GM12875 (cell line): ENCODE measurements at regions not wholly inside any gene's neighbourhood (a gene's known extent, or its start where the extent isn't known, plus 50 kb on each side); places are given as distances from the start of the nearest gene placed in this dataset.

Experiments used
- H3K4me3 ChIP-seq: one replicate; pipeline ENCODE4 v1.5.1; 2011; ENCODE audit warnings: low read depth, low read length, control low read depth
- CTCF ChIP-seq: IDR thresholded peaks from 2 replicates; pipeline ENCODE4 v1.5.1; 2011; ENCODE audit warnings: low read depth, mild to moderate bottlenecking, control low read depth, inconsistent platforms, low read length, moderate library complexity, borderline replicate concordance; ENCODE audit not compliant: insufficient read depth

DNA sequence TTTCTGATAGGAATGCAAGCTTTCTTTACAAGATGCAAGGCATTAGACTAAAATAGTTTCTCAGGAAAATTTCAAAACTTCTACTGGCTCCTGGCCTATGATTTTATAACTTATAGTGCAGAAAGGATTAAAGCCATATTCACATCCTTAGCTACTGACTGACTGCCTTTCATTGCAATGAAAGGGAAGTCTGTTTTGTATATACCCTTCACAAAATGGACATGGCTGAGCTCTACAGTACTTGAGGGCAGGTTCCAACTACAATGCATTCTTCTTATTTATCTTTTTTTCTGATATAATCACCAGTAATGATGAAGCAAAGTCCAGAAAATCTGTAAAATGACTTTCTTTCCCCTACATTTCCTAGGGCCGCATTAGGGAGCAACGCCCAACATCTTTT lies 100.5 kb upstream of the ESRRG start:
- H3K4me3 ChIP-seq = no peak overlapping the region
- no peak for TF ChIP-seq CTCF

DNA sequence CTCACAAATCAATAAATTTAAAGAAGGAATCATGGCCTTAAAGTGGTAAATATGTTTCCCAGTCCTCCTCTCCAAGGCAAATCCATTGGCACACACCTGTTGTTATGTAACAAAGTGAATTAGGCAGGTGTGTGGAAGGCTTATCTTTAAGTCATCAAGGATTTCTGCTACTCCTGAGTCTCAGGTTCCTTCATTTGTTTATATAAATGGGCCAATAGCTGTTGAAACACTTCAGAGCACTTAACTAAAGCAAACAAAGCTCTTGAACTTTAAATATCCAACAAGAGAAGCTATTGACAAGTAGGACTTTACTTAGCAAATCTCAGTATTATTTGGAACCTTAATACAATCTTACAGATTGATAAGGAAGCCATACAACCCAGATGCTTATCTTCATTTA lies 99.3 kb upstream of the ESRRG start:
- TF ChIP-seq CTCF = no peak

DNA sequence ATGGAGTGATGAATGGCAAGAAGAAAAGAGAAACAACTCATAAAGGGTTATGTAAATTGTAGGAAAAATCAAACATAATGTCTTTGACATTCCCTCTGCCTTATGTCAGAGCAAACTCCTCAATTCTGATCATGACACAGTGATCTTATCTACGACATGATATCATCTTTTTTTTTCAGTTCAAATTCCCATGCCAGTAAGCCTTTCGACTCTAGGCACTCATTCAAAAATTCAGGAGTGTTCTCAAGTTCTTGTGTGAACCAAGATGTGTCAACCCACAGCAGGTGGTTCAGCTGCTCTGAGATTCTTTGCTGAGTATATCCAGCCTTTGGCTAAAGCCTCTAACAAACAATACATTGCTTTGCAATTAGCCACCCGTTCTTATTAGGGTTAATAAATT lies 97.1 kb upstream of the ESRRG start:
- no peak overlapping the region for H3K4me3 ChIP-seq
- no peak for TF ChIP-seq CTCF

More for the DNA sequence above, 99.3 kb upstream of the ESRRG start:
- H3K4me3 ChIP-seq = no peak overlapping the region

GRCh38 chr1:216818284-216818683 lies 95.1 kb upstream of the ESRRG start:
- no peak overlapping the region for H3K4me3 ChIP-seq
- TF ChIP-seq CTCF = no peak

- H3K4me3 ChIP-seq = no peak overlapping the region
- TF ChIP-seq CTCF = no peak
Measured at GRCh38 chr1:216815260-216816131, 92.3 kb upstream of the ESRRG start.

GRCh38 chr1:216814576-216815259 lies 91.5 kb upstream of the ESRRG start:
- no peak for TF ChIP-seq CTCF
- H3K4me3 ChIP-seq = no peak overlapping the region

DNA sequence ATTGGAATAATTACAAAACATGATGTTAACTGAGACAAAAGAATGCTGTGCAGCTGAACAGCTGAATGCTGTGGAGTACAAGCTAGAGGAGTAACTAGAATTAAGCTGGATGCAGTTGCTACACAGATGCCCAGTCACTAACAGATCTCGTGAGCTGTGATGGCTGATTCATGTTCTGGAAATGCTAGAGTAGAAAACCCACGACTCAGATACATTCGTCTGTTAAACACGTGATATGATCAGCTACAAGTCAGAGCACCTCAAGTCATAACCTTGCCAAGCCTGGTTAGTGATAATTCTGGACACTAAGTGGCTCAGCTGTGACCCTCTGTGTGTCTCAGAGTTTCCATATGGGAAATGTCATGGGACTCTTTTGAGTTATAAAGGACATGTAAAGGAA lies 89.7 kb upstream of the ESRRG start:
- no peak overlapping the region for H3K4me3 ChIP-seq
- TF ChIP-seq CTCF = no peak
